K562 (cell line): ENCODE measurements at regions not wholly inside any gene's neighbourhood (a gene's known extent, or its start where the extent isn't known, plus 50 kb on each side); places are given as distances from the start of the nearest gene placed in this dataset.
A peak's percentile ranks its signal among the peaks of the same experiment; 100 is the strongest.

Experiments
- ADNP ChIP-seq: fragments of 200-800 bp; sonication (Bioruptor generic); IDR thresholded peaks from 2 replicates; pipeline ENCODE4 v1.6.1; 2016; ENCODE audit warnings: missing genetic modification characterization, missing compliant biosample characterization
- ARID3A ChIP-seq: IDR thresholded peaks from 2 replicates; pipeline ENCODE4 v1.6.1; 2012; ENCODE audit warnings: low read depth, low read length, improper control_type of control experiment, borderline replicate concordance
- CBFA2T2 ChIP-seq: fragments of 450-650 bp; conservative IDR thresholded peaks from 2 replicates; pipeline ENCODE4 v1.6.1; 2017; ENCODE audit warnings: mild to moderate bottlenecking
- CBFA2T3 ChIP-seq: fragments of 450-650 bp; IDR thresholded peaks from 2 replicates; pipeline ENCODE4 v1.6.1; 2017
- FOXA3 ChIP-seq, 2 experiments: fragments of 450-650 bp in 1 of 2; sonication (generic) in 1 of 2; formaldehyde crosslinking; IDR thresholded peaks in 1 of 2; conservative IDR thresholded peaks in 1 of 2; 2 replicates each; pipeline versions ENCODE4 v1.4.0 to v1.8.0; 2020 to 2022; ENCODE audit warnings: mild to moderate bottlenecking in 2 of 2, missing genetic modification reagents in 1 of 2
- FOXK2 ChIP-seq, 2 experiments: fragments of 450-650 bp; IDR thresholded peaks in 1 of 2; conservative IDR thresholded peaks in 1 of 2; 2 replicates each; pipeline ENCODE4 v1.6.1; 2016; ENCODE audit warnings: low read depth in 2 of 2, mild to moderate bottlenecking in 1 of 2
- GMEB1 ChIP-seq: fragments of 250-450 bp; sonication (Bioruptor Pico); IDR thresholded peaks from 2 replicates; pipeline ENCODE4 v1.4.0; 2020; ENCODE audit warnings: mild to moderate bottlenecking
- JUN ChIP-seq, 2 experiments: sonication (generic) in 1 of 2; formaldehyde crosslinking in 1 of 2; IDR thresholded peaks; 2 replicates each; pipeline versions ENCODE4 v1.6.1 to v1.8.0; 2012 to 2022; ENCODE audit warnings: borderline replicate concordance in 2 of 2, mild to moderate bottlenecking in 2 of 2, improper control_type of control experiment in 1 of 2, low read depth in 1 of 2, low read length in 1 of 2, missing genetic modification reagents in 1 of 2
- JUND ChIP-seq, 2 experiments: IDR thresholded peaks; 2 replicates in 1 of 2; 3 replicates in 1 of 2; pipeline ENCODE4 v1.6.1; 2011; ENCODE audit warnings: borderline replicate concordance in 2 of 2, low read depth in 2 of 2, low read length in 2 of 2, improper control_type of control experiment in 1 of 2, missing biosample characterization in 1 of 2, missing genetic modification characterization in 1 of 2, missing genetic modification reagents in 1 of 2
- LARP7 ChIP-seq: fragments of 450-650 bp; IDR thresholded peaks from 2 replicates; pipeline ENCODE4 v1.6.1; 2016
- PBX2 ChIP-seq, 2 experiments: IDR thresholded peaks in 1 of 2; conservative IDR thresholded peaks in 1 of 2; 2 replicates each; pipeline ENCODE4 v1.6.1; 2016; ENCODE audit warnings: low read depth in 2 of 2, mild to moderate bottlenecking in 1 of 2, missing compliant biosample characterization in 1 of 2, missing genetic modification characterization in 1 of 2, moderate library complexity in 1 of 2
- PKNOX1 ChIP-seq: fragments of 450-650 bp; IDR thresholded peaks from 2 replicates; pipeline ENCODE4 v1.6.1; 2016
- RHOXF2B ChIP-seq: fragments of 250-450 bp; sonication (Bioruptor Pico); conservative IDR thresholded peaks from 2 replicates; pipeline ENCODE4 v1.5.1; 2021
- RNF2 ChIP-seq: sonication (generic); IDR thresholded peaks from 2 replicates; pipeline ENCODE4 v1.6.1; 2016
- TCF3 ChIP-seq: sonication (generic); formaldehyde crosslinking; IDR thresholded peaks from 2 replicates; pipeline ENCODE4 v1.4.0; 2020; ENCODE audit warnings: mild to moderate bottlenecking, missing genetic modification reagents
- ZNF347 ChIP-seq: fragments of 450-650 bp; formaldehyde crosslinking; IDR thresholded peaks from 2 replicates; pipeline ENCODE4 v1.4.0; 2020; ENCODE audit warnings: low read depth, mild to moderate bottlenecking, moderate library complexity
- ZNF740 ChIP-seq, 3 experiments: fragments of 200-800 bp in 1 of 3; sonication (Bioruptor generic) in 1 of 3; sonication (generic) in 1 of 3; formaldehyde crosslinking in 1 of 3; IDR thresholded peaks; 2 replicates each; pipeline versions ENCODE4 v1.6.1 to v1.8.0; 2016 to 2022; ENCODE audit warnings: mild to moderate bottlenecking in 2 of 3, missing compliant biosample characterization in 2 of 3, missing genetic modification characterization in 2 of 3, missing genetic modification reagents in 1 of 3

- peak; percentile 31; the same call in 1 of the 2 replicates for TF ChIP-seq ARID3A
- no peak for TF ChIP-seq RHOXF2B (CRISPR knock-in tag)
- peak; percentile 80 for TF ChIP-seq JUND (IDR thresholded peaks at IDR 0.05; ENCODE audit: borderline replicate concordance, low read depth, low read length)
- peak; percentile 60; the same call in 1 of the 3 replicates for TF ChIP-seq JUND (tag; IDR thresholded peaks at IDR 0.05; ENCODE audit: borderline replicate concordance, low read depth, low read length)
- TF ChIP-seq FOXK2 (conservative IDR thresholded peaks at IDR 0.05 in 1 of 2, IDR thresholded peaks at IDR 0.05 in 1 of 2; ENCODE audit: low read depth in 2 of 2), result 0 out of 4 replicates have a peak, but pooled peaks of 1 of the 2 experiments have one; percentile 14
- TF ChIP-seq JUN (IDR thresholded peaks at IDR 0.05; ENCODE audit: borderline replicate concordance, low read depth, low read length), result peak; percentile 49; the same call in 1 of the 2 replicates
- TF ChIP-seq JUN (CRISPR knock-in tag; IDR thresholded peaks at IDR 0.05; ENCODE audit: borderline replicate concordance), result no peak
- no peak for TF ChIP-seq ZNF347
- 0 out of 2 replicates have a peak, but pooled peaks have one; percentile 39 for TF ChIP-seq ZNF740 (CRISPR knock-in tag; IDR thresholded peaks at IDR 0.05)
- no peak for TF ChIP-seq ZNF740 (tag; IDR thresholded peaks at IDR 0.05)
- peak in 1 of 2 experiments; percentile 81; a peak in 2 of 4 replicates for TF ChIP-seq FOXA3 (CRISPR knock-in tag; conservative IDR thresholded peaks at IDR 0.05 in 1 of 2, IDR thresholded peaks at IDR 0.05 in 1 of 2)
- no peak for TF ChIP-seq GMEB1
- TF ChIP-seq LARP7, result no peak
- 0 out of 2 replicates have a peak, but pooled peaks have one; percentile 11 for TF ChIP-seq PBX2 (CRISPR knock-in tag; IDR thresholded peaks at IDR 0.05; ENCODE audit: low read depth)
- TF ChIP-seq PBX2 (tag; conservative IDR thresholded peaks at IDR 0.05; ENCODE audit: low read depth), result peak; percentile 82
- peak; percentile 62 for TF ChIP-seq CBFA2T3
- 0 out of 2 replicates have a peak, but pooled peaks have one; percentile 24 for TF ChIP-seq RNF2
- TF ChIP-seq ADNP, result peak; percentile 8; the same call in 1 of the 2 replicates
- peak; percentile 84 for TF ChIP-seq PKNOX1
- peak; percentile 43 for TF ChIP-seq CBFA2T2
- TF ChIP-seq TCF3 (CRISPR knock-in tag), result peak; percentile 37
Observed at GRCh38 chrX:131894995-131895394, 128.1 kb upstream of the STK26 start (continued).
